Liver (tissue), 3 donors: ENCODE measurements at regions not wholly inside any gene's neighbourhood (a gene's known extent, or its start where the extent isn't known, plus 50 kb on each side); places are given as distances from the start of the nearest gene placed in this dataset.
"Not testable (repeated sequence)": the region's sequence is repeated elsewhere in the genome, so short reads cannot be mapped to it uniquely, and the experiment has no call there.

Source experiments
- EGR1 ChIP-seq, 2 donors: IDR thresholded peaks; 2 replicates each; pipeline ENCODE4 v1.6.1; 2016 to 2018; ENCODE audit warnings: antibody characterized with exemption in 2 of 2, low read depth in 2 of 2
- GABPA ChIP-seq, 2 donors: IDR thresholded peaks in 1 of 2; conservative IDR thresholded peaks in 1 of 2; 2 replicates each; pipeline ENCODE4 v1.6.1; 2016; ENCODE audit warnings: antibody characterized with exemption in 2 of 2, mild to moderate bottlenecking in 1 of 2, moderate library complexity in 1 of 2
- HNF4A ChIP-seq, 2 donors: conservative IDR thresholded peaks; 2 replicates each; pipeline ENCODE4 v1.6.1; 2016; ENCODE audit warnings: antibody characterized with exemption in 2 of 2, mild to moderate bottlenecking in 2 of 2
- NR2F2 ChIP-seq: IDR thresholded peaks from 2 replicates; pipeline ENCODE4 v1.6.1; 2016; ENCODE audit warnings: antibody characterized with exemption
- RAD21 ChIP-seq, 2 donors: IDR thresholded peaks; 2 replicates each; pipeline ENCODE4 v1.6.1; 2016; ENCODE audit warnings: antibody characterized with exemption in 2 of 2, mild to moderate bottlenecking in 2 of 2
- SP1 ChIP-seq: IDR thresholded peaks from 2 replicates; pipeline ENCODE4 v1.6.1; 2018; ENCODE audit warnings: antibody characterized with exemption, mild to moderate bottlenecking
- TAF1 ChIP-seq: conservative IDR thresholded peaks from 2 replicates; pipeline ENCODE4 v1.6.1; 2016; ENCODE audit warnings: antibody characterized with exemption, mild to moderate bottlenecking
- YY1 ChIP-seq: IDR thresholded peaks from 2 replicates; pipeline ENCODE4 v1.6.1; 2016; ENCODE audit warnings: antibody characterized with exemption, mild to moderate bottlenecking
- TF ChIP-seq, protein P1 (sequence below): fragments of 150-350 bp; IDR thresholded peaks from 2 replicates; pipeline ENCODE4 v1.5.1; 2017; ENCODE audit warnings: improper control_type of control experiment, low read depth, low read length; ENCODE audit not compliant: missing input control
- TF ChIP-seq, protein P2 (sequence below): IDR thresholded peaks from 2 replicates; pipeline ENCODE4 v1.6.1; 2016; ENCODE audit warnings: antibody characterized with exemption, mild to moderate bottlenecking
- TF ChIP-seq, protein P3 (sequence below): IDR thresholded peaks from 2 replicates; pipeline ENCODE4 v1.6.1; 2016; ENCODE audit warnings: antibody characterized with exemption
- TF ChIP-seq, protein P4 (sequence below): IDR thresholded peaks from 2 replicates; pipeline ENCODE4 v1.6.1; 2016; ENCODE audit warnings: antibody characterized with exemption
- TF ChIP-seq, protein P5 (sequence below): IDR thresholded peaks from 2 replicates; pipeline ENCODE4 v1.6.1; 2016; ENCODE audit warnings: antibody characterized with exemption
- donor health status: healthy.
- donor health status: healthy.

DNA sequence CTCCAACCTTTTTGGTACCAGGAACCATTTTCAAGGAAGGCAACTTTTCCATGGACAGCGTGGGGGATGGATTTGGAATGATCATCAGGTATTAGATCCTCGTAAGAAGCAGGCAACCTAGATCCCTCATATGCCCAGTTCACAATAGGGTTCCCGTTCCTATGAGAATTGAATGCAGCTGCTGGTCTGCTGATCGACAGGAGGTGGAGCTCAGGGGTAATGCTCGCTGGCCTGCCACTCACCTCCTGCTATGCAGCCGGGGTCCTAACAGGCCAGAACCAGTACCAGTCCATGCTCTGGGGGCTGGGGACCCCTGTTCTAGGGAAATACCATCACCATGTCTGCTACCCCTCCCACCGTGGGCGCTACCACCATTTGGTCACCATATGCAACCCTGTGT, 167.2 kb upstream of the NBPF19 start:
- TF ChIP-seq, protein P1, sequence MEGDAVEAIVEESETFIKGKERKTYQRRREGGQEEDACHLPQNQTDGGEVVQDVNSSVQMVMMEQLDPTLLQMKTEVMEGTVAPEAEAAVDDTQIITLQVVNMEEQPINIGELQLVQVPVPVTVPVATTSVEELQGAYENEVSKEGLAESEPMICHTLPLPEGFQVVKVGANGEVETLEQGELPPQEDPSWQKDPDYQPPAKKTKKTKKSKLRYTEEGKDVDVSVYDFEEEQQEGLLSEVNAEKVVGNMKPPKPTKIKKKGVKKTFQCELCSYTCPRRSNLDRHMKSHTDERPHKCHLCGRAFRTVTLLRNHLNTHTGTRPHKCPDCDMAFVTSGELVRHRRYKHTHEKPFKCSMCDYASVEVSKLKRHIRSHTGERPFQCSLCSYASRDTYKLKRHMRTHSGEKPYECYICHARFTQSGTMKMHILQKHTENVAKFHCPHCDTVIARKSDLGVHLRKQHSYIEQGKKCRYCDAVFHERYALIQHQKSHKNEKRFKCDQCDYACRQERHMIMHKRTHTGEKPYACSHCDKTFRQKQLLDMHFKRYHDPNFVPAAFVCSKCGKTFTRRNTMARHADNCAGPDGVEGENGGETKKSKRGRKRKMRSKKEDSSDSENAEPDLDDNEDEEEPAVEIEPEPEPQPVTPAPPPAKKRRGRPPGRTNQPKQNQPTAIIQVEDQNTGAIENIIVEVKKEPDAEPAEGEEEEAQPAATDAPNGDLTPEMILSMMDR: not testable (repeated sequence)
- not testable (repeated sequence) for TF ChIP-seq RAD21 (IDR thresholded peaks at IDR 0.05); NR2F2; SP1; GABPA (IDR thresholded peaks at IDR 0.05 in 1 of 2, conservative IDR thresholded peaks at IDR 0.05 in 1 of 2); EGR1 (IDR thresholded peaks at IDR 0.05; ENCODE audit: low read depth in 2 of 2); HNF4A (conservative IDR thresholded peaks at IDR 0.05); YY1; TAF1
- TF ChIP-seq, protein P2, sequence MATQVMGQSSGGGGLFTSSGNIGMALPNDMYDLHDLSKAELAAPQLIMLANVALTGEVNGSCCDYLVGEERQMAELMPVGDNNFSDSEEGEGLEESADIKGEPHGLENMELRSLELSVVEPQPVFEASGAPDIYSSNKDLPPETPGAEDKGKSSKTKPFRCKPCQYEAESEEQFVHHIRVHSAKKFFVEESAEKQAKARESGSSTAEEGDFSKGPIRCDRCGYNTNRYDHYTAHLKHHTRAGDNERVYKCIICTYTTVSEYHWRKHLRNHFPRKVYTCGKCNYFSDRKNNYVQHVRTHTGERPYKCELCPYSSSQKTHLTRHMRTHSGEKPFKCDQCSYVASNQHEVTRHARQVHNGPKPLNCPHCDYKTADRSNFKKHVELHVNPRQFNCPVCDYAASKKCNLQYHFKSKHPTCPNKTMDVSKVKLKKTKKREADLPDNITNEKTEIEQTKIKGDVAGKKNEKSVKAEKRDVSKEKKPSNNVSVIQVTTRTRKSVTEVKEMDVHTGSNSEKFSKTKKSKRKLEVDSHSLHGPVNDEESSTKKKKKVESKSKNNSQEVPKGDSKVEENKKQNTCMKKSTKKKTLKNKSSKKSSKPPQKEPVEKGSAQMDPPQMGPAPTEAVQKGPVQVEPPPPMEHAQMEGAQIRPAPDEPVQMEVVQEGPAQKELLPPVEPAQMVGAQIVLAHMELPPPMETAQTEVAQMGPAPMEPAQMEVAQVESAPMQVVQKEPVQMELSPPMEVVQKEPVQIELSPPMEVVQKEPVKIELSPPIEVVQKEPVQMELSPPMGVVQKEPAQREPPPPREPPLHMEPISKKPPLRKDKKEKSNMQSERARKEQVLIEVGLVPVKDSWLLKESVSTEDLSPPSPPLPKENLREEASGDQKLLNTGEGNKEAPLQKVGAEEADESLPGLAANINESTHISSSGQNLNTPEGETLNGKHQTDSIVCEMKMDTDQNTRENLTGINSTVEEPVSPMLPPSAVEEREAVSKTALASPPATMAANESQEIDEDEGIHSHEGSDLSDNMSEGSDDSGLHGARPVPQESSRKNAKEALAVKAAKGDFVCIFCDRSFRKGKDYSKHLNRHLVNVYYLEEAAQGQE: not testable (repeated sequence)
- TF ChIP-seq, protein P3, sequence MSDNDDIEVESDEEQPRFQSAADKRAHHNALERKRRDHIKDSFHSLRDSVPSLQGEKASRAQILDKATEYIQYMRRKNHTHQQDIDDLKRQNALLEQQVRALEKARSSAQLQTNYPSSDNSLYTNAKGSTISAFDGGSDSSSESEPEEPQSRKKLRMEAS: not testable (repeated sequence)
- TF ChIP-seq, protein P4, sequence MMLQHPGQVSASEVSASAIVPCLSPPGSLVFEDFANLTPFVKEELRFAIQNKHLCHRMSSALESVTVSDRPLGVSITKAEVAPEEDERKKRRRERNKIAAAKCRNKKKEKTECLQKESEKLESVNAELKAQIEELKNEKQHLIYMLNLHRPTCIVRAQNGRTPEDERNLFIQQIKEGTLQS: not testable (repeated sequence)
- TF ChIP-seq, protein P5, sequence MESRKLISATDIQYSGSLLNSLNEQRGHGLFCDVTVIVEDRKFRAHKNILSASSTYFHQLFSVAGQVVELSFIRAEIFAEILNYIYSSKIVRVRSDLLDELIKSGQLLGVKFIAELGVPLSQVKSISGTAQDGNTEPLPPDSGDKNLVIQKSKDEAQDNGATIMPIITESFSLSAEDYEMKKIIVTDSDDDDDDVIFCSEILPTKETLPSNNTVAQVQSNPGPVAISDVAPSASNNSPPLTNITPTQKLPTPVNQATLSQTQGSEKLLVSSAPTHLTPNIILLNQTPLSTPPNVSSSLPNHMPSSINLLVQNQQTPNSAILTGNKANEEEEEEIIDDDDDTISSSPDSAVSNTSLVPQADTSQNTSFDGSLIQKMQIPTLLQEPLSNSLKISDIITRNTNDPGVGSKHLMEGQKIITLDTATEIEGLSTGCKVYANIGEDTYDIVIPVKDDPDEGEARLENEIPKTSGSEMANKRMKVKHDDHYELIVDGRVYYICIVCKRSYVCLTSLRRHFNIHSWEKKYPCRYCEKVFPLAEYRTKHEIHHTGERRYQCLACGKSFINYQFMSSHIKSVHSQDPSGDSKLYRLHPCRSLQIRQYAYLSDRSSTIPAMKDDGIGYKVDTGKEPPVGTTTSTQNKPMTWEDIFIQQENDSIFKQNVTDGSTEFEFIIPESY: not testable (repeated sequence)
